ENCODE measurements at regions not wholly inside any gene's neighbourhood (a gene's known extent, or its start where the extent isn't known, plus 50 kb on each side); places are given as distances from the start of the nearest gene placed in this dataset.

GRCh38 chr1:213658457-213658856, 329.3 kb upstream of the PROX1 start:
- no peak overlapping the region for H3K27ac ChIP-seq
- H3K4me3 ChIP-seq (ENCODE audit: low read depth, low read length): no peak overlapping the region
- TF ChIP-seq CTCF (IDR thresholded peaks at IDR 0.05): no peak
- H3K4me2 ChIP-seq (ENCODE audit: low read length): no peak overlapping the region
- H3K9ac ChIP-seq: no peak overlapping the region
- no peaks in the 10 kb centered on the region for H3K79me2 ChIP-seq
- H3K9me3 ChIP-seq (ENCODE audit: control insufficient read depth, low read length): no peaks in the 10 kb centered on the region
- H3K27me3 ChIP-seq (ENCODE audit: control insufficient read depth, insufficient read depth, low read length): no peaks in the 10 kb centered on the region
- H2AFZ ChIP-seq: no peak overlapping the region
- H3K4me1 ChIP-seq: no peaks in the 10 kb centered on the region
- no peaks in the 10 kb centered on the region for H3K36me3 ChIP-seq (ENCODE audit: control insufficient read depth, insufficient read depth, low read length)

GRCh38 chr1:213659580-213660547, 327.9 kb upstream of the PROX1 start:
- Histone ChIP-seq H3K9ac (no peak overlapping the region), H3K27me3 (ENCODE audit: control insufficient read depth, insufficient read depth, low read length) (no peaks in the 10 kb centered on the region), H2AFZ (no peak overlapping the region), H3K27ac (no peak overlapping the region), H3K4me3 (ENCODE audit: low read depth, low read length) (no peak overlapping the region), H3K9me3 (ENCODE audit: control insufficient read depth, low read length) (no peaks in the 10 kb centered on the region), H3K36me3 (ENCODE audit: control insufficient read depth, insufficient read depth, low read length) (no peaks in the 10 kb centered on the region), H3K4me1 (no peaks in the 10 kb centered on the region), H3K79me2 (no peaks in the 10 kb centered on the region), H3K4me2 (ENCODE audit: low read length) (no peak overlapping the region)
- no peak for TF ChIP-seq CTCF (IDR thresholded peaks at IDR 0.05)

GRCh38 chr1:213661302-213661701, 326.5 kb upstream of the PROX1 start:
- Histone ChIP-seq H2AFZ (no peak overlapping the region), H3K4me3 (ENCODE audit: low read depth, low read length) (no peak overlapping the region), H3K4me2 (ENCODE audit: low read length) (no peak overlapping the region), H3K9ac (no peak overlapping the region), H3K4me1 (no peaks in the 10 kb centered on the region), H3K79me2 (no peaks in the 10 kb centered on the region), H3K27me3 (ENCODE audit: control insufficient read depth, insufficient read depth, low read length) (no peaks in the 10 kb centered on the region), H3K36me3 (ENCODE audit: control insufficient read depth, insufficient read depth, low read length) (no peaks in the 10 kb centered on the region), H3K27ac (no peak overlapping the region), H3K9me3 (ENCODE audit: control insufficient read depth, low read length) (no peaks in the 10 kb centered on the region)
- TF ChIP-seq CTCF (IDR thresholded peaks at IDR 0.05): no peak

GRCh38 chr1:213666113-213666512, 321.7 kb upstream of the PROX1 start:
- no peak for TF ChIP-seq CTCF (IDR thresholded peaks at IDR 0.05)
- no peaks in the 10 kb centered on the region for H3K9me3 ChIP-seq (ENCODE audit: control insufficient read depth, low read length)
- no peak overlapping the region for H2AFZ ChIP-seq

GRCh38 chr1:213666922-213667321, 320.9 kb upstream of the PROX1 start:
- no peaks in the 10 kb centered on the region for H3K9me3 ChIP-seq (ENCODE audit: control insufficient read depth, low read length)
- H3K4me2 ChIP-seq (ENCODE audit: low read length): no peak overlapping the region
- H3K79me2 ChIP-seq: no peaks in the 10 kb centered on the region
- no peaks in the 10 kb centered on the region for H3K4me1 ChIP-seq
- H3K27ac ChIP-seq: no peak overlapping the region
- H3K27me3 ChIP-seq (ENCODE audit: control insufficient read depth, insufficient read depth, low read length): no peaks in the 10 kb centered on the region
- no peak overlapping the region for H3K4me3 ChIP-seq (ENCODE audit: low read depth, low read length)
- TF ChIP-seq CTCF (IDR thresholded peaks at IDR 0.05): no peak
- H2AFZ ChIP-seq: no peak overlapping the region
- H3K36me3 ChIP-seq (ENCODE audit: control insufficient read depth, insufficient read depth, low read length): no peaks in the 10 kb centered on the region
- no peak overlapping the region for H3K9ac ChIP-seq

More at GRCh38 chr1:213666113-213666512, 321.7 kb upstream of the PROX1 start:
- H3K79me2 ChIP-seq: no peaks in the 10 kb centered on the region
- no peak overlapping the region for H3K27ac ChIP-seq
- H3K4me2 ChIP-seq (ENCODE audit: low read length): no peak overlapping the region
- no peaks in the 10 kb centered on the region for H3K4me1 ChIP-seq
- H3K27me3 ChIP-seq (ENCODE audit: control insufficient read depth, insufficient read depth, low read length): no peaks in the 10 kb centered on the region
- no peak overlapping the region for H3K9ac ChIP-seq
- no peaks in the 10 kb centered on the region for H3K36me3 ChIP-seq (ENCODE audit: control insufficient read depth, insufficient read depth, low read length)
- no peak overlapping the region for H3K4me3 ChIP-seq (ENCODE audit: low read depth, low read length)
